ENCODE measurements at regions not wholly inside any gene's neighbourhood (a gene's known extent, or its start where the extent isn't known, plus 50 kb on each side); places are given as distances from the start of the nearest gene placed in this dataset.

DNA sequence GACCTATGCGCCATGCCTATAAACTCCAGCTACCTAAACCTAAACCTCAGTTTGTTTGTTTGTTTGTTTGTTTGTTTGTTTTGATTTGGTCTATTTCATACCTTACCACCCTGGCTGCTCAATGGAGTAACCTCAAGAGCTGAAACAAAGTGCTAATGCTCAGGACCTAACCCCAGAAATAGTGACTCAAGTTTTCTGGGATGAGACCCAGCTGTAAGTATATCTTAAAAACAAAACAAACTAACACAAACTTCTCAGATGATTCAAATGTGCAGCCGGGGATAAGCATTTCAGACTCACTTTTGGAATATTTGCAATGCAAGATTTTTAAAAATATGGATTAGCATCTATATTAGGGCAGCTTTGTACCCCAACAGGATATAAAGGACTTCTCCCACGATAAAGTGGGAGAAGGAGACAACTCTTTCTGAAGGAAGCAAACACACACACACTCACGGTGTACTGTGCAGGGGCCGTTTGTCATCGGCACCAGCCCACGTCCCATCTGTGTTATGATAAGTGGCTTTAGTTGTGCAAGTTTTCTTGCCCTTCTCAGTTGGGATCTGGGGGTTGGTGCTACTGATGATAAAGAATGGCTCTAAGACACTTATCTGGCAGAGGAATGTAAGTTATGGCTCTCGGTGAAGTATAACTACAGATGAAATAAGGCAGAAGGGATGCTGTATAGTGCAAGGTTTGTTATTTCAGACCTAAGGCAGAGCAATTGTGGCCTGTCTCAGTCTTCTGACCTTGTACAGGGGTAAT is 516.7 kb upstream of the TMEM132C start:
- no peak for DNase-seq (ENCODE audit: low spot score)

DNA sequence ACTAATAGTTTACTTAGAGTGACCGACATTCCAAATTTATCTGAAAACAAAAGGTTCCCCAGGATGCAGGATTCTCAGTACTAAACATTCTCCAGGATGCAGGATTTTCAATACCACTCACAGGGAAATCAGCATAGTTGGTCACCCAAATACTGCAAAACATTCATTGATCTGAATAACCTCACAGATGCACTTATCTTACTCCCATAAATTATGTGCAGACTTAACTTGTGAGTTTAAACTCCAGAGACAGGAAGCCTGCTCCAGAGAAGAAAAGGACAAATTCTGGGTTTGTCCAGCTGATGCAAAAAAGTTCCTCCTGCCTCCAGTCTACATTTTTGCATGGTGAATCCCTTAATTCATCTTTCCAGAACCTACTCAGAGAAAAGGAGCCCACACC is 514.2 kb upstream of the TMEM132C start:
- DNase-seq (ENCODE audit: low spot score) = no peak

DNA sequence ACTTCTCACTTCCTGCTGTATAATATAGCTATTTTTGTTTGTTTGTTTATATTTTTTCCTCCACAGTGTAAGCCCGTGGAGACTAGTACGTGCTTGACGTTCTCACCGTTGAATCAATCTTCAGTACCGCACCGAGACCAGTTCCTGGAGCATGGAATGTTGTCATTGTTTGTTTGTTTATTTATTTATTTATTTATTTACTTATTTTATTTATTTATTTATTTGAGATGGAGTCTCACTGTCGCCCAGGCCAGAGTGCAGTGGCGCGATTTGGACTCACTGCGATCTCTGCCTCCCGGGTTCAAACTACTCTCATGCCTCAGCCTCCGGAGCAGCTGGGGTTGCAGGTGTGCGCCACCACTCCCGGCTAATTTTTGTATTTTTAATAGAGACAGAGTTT is 506.6 kb upstream of the TMEM132C start:
- no peak for DNase-seq (ENCODE audit: low spot score)

DNA sequence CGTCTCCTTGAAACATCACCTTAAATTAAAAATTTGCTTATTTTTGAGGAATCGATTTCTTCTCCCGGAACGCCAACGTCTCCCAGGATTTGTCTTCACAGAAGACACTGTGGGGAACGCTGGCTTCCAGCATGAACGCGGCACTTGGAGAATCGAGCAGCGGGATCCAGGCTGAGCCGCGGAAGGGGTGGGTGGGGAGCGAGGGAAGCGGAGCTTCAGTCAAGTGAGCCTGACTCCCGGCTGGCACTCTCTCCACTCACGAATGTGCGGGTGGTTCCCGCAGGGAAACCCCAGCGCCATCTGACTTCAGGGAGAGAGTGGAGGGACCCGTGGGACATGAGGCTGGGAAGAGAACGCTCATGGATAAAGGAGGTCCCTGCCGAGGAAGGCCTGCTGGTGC is 506.0 kb upstream of the TMEM132C start:
- DNase-seq (ENCODE audit: low spot score) = no peak

DNA sequence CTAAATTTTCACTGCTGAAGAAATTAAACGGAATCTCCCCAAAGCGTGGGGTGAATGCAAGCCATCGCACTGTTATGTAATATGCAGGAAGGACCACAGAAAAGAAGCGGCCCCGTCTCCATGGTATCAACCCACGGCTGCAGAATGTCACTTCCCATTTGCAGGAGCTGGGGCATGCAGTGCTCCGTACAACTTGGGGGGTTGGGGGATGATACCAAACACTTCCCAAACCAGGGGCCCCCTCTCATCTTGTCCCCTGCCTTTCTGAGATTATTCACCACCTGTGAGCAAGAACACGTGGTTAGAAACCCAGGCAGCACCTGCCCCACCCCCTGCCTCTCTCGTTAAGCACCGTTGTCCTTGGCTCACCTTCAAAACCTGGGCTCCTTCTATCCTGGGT is 505.1 kb upstream of the TMEM132C start:
- DNase-seq (ENCODE audit: low spot score) = no peak

DNA sequence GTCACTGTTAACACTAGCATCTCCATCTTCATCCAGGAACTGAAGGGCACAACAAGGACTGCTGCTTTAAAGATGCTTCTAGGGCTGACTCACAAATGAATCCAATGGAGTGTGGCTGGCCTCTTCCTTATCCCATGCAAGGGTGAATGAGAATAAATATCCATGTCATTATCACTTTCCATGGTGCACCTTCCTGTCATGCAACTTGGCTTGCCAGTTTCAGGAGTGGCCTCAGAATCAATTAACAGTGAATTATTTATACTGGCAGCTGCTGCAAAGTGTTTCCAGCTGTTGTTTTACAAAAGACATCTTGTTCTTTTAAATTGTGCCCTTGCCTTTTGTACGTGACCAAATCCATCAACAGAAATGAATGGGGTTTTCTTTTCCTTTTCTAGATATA is 499.3 kb upstream of the TMEM132C start:
- DNase-seq (ENCODE audit: low spot score) = no peak

DNA sequence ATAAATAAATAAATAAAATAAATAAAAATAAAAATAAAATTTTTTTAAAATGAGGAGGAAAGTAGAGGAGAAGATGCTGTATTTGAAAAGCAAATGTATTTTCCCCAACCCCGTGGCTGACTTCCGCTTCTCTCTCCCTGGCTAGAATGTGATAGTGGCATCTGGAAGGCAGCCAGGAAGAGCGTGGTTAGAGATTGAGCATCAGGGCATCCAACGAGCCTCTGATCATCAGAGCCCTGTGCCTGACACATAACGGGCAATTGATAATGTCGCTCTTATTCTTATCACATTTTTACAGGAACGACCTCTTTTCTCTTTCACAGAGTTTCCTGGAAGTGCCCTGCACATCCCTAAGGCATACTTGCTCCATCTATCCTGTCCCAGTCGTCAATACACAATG is 496.9 kb upstream of the TMEM132C start:
- DNase-seq (ENCODE audit: low spot score) = no peak

DNA sequence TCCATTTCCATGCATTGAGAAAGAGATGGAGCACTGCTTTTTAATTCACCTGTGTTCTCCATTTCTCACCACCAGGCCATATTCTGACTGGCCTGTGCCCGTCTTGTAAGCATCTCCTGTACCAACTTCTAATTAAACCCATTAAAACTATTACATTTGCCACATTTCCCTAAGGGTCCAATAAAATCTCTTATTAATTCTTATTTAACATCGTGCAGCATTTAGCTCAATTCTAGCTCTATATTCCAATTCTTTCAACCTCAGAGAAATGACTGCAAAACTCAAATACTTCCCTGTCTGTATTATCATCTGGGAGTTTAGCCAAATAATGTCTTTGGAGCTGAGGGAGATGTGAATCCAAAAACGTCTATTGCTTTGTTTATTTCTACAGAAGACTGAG is 495.4 kb upstream of the TMEM132C start:
- DNase-seq (ENCODE audit: low spot score) = no peak

DNA sequence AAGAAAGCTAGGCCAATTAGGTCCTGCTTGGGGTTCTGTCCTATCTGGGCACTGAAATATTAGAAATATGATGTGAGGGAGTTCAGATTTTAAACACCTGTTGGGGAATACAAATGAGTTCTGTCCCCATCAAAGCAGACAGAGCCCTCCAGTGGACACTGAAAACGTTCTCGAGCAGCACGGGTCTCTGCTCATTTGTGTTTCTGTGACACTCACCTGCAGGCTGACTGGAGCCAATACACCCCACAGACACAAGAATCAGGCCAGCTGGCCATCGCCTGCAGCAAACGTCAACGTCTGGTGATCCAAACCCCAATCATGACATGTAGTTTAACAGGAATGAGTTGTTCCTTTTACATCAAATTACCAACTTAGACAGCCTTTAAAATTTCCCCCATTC is 493.4 kb upstream of the TMEM132C start:
- DNase-seq (ENCODE audit: low spot score) = no peak

DNA sequence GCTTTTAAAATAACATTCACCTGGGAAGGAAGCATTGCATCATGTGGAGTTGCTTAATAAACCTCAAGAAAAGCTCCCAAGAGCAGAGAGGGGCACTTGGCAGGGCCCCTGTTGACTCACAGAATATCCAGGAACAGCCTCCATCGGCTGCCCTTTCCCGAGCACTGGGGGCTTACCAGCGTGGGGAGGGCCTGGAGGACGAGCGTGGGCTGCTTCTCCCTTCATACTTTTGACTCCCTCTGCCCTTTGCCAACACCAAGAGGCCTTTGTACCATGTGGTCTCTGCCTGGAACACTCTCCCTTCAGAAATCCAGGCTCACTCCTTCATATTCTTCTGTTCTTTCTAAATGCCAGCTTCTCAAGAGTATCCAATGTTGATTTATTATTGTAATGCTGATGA is 492.1 kb upstream of the TMEM132C start:
- no peak for DNase-seq (ENCODE audit: low spot score)

DNA sequence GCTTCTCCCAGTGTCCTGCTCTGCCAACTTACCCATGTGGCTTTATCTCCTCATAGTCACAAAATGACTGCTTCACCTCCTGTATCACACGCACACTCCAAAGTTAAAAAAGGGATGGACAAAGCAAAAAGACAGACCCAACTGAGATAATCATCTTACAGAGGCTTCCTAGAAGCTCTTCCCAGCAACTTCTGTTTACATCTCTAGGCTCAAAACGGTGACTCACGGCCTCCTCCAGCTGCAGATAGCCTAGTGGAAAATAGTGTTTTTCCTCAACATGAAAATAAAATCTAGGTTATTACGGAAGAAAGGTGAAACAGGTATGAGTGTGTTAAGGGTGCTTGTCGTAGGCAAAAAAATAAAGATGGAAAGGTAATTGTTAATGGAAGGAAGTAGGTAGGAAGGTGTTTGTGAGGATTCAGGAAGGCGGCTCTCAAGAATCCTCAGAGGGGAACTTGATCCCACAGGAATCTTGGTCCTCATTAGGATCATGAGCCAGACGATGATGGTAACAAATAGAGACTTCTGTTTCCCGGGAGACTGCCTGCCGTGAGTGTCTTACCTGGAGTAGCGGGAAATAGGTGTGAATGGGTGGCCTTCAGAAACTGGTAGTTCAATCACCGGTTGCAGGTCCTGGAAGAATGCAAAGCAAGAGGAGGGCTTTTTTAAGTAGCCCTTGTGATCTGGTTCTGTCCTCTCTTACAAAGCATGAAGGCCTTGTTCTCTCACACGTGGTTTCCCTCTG is 487.5 kb upstream of the TMEM132C start:
- peak; percentile 40 for DNase-seq (ENCODE audit: low spot score)

DNA sequence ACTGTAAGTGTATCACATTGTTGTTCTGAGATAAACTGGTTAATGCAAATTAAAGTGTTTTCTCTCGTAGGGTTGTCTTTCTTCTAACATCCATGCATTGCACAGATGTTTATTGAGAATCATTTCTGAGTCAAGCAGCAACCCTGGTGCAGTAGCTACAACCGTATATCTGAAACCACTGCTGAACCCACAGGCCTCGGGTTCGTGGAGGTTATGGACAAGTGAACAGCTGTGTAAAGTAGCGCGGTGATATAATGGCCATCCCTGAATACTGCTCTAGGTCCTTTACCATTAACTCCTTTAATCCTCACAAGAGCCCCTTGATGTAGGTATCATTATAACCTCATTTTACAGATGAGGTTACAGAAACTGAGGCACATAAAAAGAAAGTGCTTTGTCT is 486.1 kb upstream of the TMEM132C start:
- DNase-seq (ENCODE audit: low spot score) = no peak

DNA sequence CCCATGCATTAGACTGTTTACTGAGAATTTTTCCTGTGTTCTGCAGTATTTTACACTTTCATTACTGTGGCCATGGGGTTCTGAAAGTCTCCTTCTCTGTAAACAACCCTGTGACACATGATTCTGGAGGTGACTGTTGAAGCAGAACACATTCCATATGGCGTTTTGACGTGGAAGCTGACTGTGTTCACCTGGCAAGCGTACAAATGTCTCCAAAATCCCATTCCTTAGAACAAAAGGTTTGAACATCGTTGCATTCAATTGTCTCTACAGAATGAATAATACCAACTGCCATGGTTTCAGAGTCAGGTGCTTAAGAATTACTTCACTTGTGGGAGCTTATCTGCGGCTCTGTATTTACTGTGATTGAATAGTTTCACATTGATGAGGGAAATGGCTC is 485.6 kb upstream of the TMEM132C start:
- no peak for DNase-seq (ENCODE audit: low spot score)

DNA sequence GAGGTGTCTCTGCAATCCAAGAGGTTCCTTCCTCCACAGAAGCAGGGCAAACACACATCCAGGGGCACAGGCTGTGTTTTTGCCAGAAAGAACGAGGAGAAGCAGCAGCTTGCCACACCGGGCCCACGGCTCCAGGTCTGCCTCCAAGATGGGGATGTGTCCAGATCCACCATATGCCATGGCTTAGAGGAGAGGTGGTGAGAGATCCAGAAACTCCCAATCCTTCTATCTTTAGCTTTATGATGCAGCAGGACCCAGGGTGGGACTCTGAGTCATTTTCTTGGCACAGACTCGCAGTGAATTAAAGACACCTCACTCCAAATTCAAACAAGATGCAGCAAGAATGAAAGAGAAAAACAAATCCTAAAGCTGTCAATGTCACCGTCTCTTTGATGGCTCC is 481.4 kb upstream of the TMEM132C start:
- peak; percentile 92 for DNase-seq (ENCODE audit: low spot score)

DNA sequence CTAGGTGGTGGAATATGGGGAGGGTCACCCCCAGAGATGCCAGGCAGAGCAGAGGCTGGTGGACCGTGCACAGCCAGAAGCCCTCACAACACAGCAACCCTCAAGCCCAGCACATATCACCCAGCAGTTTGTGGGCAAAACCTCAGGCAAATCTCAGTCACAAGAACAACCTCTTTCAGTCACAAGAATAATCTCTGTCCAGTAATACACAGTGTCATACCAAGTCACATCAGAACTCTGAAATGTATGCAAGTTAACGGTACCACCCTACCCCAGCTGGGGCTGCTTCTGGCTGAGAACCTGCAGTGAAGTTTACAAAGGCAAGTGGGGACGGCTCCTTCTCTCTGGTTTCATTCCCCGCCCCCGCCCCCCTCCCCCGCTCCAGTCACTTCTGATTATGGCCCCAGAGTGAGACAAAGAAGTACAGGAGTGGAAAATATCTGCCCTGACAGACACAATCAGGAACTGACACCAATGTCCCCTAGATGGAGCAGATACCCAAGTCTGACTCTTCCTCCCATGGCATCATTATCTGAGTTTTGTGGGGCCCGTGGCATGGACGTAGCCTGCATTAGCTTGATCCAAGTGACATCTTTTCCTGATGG is 480.9 kb upstream of the TMEM132C start:
- DNase-seq (ENCODE audit: low spot score) = peak; percentile 34

DNA sequence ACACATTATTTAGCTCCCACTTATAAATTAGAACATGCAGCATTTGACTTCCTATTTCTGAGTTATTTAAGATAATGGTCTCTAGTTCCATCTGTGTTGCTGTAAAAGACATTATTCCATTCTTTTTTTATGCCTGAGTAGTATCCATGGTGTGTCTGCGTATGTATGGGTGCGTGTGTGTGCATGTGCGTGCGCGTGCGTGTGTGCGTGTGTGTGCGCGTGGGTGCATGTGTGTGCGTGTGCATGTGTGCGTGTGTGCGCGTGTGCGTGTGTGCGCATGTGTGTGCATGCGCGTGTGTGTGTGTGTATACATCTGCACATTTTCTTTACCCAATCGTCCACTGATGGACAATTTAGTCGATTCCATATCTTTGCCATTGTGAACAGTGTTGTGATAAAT is 479.4 kb upstream of the TMEM132C start:
- no peak for DNase-seq (ENCODE audit: low spot score)

DNA sequence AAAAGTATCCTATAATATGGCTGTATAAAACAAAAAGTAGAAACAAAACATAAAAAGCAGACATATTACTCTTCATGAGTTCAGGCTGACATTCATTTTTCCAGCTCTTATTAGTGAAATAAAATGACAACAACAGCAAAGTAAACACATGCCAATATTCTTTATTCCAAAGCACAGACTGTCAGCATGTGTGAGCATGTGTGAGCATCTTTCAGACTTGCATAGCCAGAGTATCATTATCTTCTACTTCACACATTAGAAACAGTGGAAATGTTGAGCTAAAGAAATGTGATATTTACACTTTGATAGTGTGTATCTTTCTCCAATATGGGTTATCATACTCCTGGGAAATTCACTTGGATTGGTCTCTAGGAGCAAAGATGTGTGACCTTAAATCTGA is 476.6 kb upstream of the TMEM132C start:
- DNase-seq (ENCODE audit: low spot score) = no peak

DNA sequence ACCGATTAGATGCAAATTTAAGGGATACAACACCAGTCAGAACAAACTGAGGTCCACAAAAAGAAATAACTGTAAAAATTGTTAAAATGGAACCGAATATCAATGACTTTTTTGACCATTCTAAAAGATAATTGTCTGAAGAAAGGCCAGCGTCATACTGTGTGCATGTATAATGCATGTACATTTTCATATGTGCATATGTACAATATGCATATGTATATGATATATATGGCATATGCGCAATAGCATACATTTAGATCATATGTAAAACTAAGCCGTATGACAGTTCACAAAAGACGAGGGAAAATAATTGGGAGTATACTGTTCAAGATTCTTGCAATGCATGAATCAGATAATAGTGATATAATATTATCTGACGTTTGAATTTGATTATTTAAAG is 475.8 kb upstream of the TMEM132C start:
- DNase-seq (ENCODE audit: low spot score) = no peak

DNA sequence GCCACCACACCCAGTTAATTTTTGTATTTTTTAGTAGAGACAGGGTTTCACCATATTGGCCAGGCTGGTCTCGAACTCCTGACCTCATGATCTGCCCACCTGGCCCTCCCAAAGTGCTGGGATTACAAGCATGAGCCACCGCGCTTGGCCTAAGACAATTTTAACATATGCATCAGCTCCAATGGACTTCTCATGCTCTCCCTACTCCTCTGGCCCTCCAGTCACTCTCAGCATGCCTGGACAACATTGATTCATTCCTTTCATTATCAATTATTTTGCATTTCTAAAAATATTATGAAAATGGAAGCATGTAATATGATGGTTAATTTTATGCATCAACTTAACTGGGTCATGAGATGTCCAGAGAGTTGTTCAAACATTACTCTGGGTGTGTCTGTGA is 469.1 kb upstream of the TMEM132C start:
- no peak for DNase-seq (ENCODE audit: low spot score)

DNA sequence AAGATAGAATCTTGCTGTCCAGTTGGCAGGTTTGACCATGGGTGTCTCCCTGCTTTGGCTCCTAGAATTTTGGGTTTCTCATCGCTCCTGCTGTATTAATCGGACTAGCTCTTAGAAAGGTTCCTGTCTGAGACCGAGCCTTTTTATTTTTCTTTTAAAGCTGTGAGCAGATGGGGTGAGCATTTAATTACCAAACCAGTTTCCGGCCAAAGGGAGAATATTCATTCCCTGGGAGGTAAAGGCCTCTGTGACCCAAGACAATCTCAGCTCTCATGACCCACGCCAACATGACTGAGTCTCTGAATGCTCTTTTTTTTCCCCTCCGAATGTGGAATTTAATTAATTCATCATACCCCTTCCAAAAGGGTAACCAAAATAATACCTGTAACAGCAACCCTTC is 464.7 kb upstream of the TMEM132C start:
- DNase-seq (ENCODE audit: low spot score) = no peak

DNA sequence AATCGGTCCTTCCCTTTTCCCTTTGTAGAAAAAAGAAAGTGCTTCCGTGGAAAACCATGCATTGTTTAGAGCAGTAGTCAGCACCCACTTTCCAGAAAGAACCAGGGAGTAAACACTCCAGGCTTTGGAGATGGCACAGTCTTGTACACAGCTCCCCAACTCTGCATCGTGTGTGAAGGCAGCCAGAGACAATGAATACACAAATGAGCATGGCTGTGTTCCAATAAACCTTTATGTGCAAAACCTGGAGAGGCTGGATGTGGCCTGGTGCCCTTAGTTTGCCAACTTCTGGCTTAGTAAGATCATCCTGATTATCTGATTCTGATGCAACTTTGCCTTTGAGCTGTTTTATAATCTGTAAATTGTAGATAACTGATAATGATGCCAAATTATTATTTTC is 463.4 kb upstream of the TMEM132C start:
- DNase-seq (ENCODE audit: low spot score) = peak; percentile 46

DNA sequence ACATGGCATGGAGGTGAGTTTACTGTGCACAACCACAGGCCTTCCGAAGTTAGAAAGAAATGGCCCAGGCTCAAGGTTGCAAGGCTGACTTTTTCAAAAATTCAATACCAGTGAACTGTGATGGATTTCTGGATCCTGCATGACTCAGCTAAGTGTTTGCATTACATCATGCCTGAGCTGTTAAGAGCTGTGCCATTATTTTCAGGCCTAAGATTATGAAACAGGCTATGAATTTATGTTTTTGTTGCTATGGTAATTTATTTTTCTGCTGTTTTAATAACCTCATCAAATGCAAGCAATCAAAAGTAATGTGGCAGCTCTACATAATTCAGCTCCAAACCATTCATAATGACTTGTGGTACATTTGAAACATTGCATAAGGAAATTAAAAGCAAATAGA is 457.7 kb upstream of the TMEM132C start:
- peak; percentile 70 for DNase-seq (ENCODE audit: low spot score)

DNA sequence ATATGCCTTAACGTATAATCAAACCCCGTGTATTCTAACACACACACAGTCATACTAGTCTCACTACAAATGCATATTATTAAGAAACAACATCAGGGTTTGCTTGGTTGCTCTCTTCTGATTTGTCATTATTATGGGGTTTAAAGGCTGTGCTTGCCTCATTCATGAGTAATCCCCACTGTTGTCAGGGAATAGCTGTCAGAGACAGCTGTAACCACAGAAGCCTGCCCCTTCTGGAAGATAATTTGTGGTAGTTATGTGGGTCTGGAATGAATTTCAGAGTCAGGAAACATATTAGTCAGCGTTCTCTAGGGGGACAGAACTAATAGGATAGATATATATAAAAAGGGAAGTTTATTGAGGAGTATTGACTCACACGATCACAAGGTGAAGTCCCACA is 456.9 kb upstream of the TMEM132C start:
- DNase-seq (ENCODE audit: low spot score) = peak; percentile 92

All from AG08395 (cell line).